Embryonic facial prominence (tissue), 1 donor: ENCODE measurements at regions not wholly inside any gene's neighbourhood (a gene's known extent, or its start where the extent isn't known, plus 50 kb on each side); places are given as distances from the start of the nearest gene placed in this dataset.

Source experiments
- DNase-seq: peaks from one replicate; pipeline ENCODE4 v3.0.0-alpha.2; 2016; ENCODE audit errors: extremely low spot score

GRCh38 chr3:86733257-86733656 is 257.7 kb downstream of the VGLL3 start:
- no peak for DNase-seq

- no peak for DNase-seq
Measured at GRCh38 chr3:86731501-86731901, 259.4 kb downstream of the VGLL3 start.

- DNase-seq = no peak
Measured at GRCh38 chr3:86723433-86723832, 267.5 kb downstream of the VGLL3 start.

- no peak for DNase-seq
Measured at GRCh38 chr3:86711634-86712033, 279.3 kb downstream of the VGLL3 start.

GRCh38 chr3:86708893-86709292 is 282.1 kb downstream of the VGLL3 start:
- no peak for DNase-seq

- no peak for DNase-seq
Measured at GRCh38 chr3:86702381-86702958, 288.5 kb downstream of the VGLL3 start.

GRCh38 chr3:86695752-86696151 is 295.2 kb downstream of the VGLL3 start:
- no peak for DNase-seq

- no peak for DNase-seq
Measured at GRCh38 chr3:86673991-86674390, 317.0 kb downstream of the VGLL3 start.

GRCh38 chr3:86661817-86662216 is 329.1 kb downstream of the VGLL3 start:
- DNase-seq = no peak

GRCh38 chr3:86658876-86659275 is 332.1 kb downstream of the VGLL3 start:
- DNase-seq = no peak

GRCh38 chr3:86654806-86655460 is 336.0 kb downstream of the VGLL3 start:
- no peak for DNase-seq

GRCh38 chr3:86653661-86654205 is 337.2 kb downstream of the VGLL3 start:
- no peak for DNase-seq

GRCh38 chr3:86648087-86648486 is 342.9 kb downstream of the VGLL3 start:
- DNase-seq = no peak

GRCh38 chr3:86645756-86646155 is 345.2 kb downstream of the VGLL3 start:
- no peak for DNase-seq

- DNase-seq = no peak
Measured at GRCh38 chr3:86634361-86634760, 356.6 kb downstream of the VGLL3 start.

GRCh38 chr3:86629511-86629910 is 361.4 kb downstream of the VGLL3 start:
- DNase-seq = no peak

- DNase-seq = no peak
Measured at GRCh38 chr3:86624192-86624591, 366.8 kb downstream of the VGLL3 start.

- DNase-seq = no peak
Measured at GRCh38 chr3:86618706-86619105, 372.2 kb downstream of the VGLL3 start.

GRCh38 chr3:86605166-86605565 is 385.8 kb downstream of the VGLL3 start:
- DNase-seq = no peak

GRCh38 chr3:86595696-86596095 is 395.3 kb downstream of the VGLL3 start:
- DNase-seq = no peak

- no peak for DNase-seq
Measured at GRCh38 chr3:86594838-86595237, 396.1 kb downstream of the VGLL3 start.

GRCh38 chr3:86578071-86578470 is 412.9 kb downstream of the VGLL3 start:
- DNase-seq = no peak

- DNase-seq = peak; percentile 55
Measured at GRCh38 chr3:86563400-86563970, 427.5 kb downstream of the VGLL3 start.
